RWPE1 (cell line): ENCODE measurements at regions not wholly inside any gene's neighbourhood (a gene's known extent, or its start where the extent isn't known, plus 50 kb on each side); places are given as distances from the start of the nearest gene placed in this dataset.

Experiments used
- CTCF ChIA-PET: fragments of 350-600 bp; sonication (Branson Sonifier 250); formaldehyde crosslinking; extraction: SDS; loops from one replicate; lab custom pipeline; 2021; lab: Yijun Ruan, JAX
- POLR2A ChIA-PET: fragments of 400-600 bp; formaldehyde crosslinking; extraction: SDS; loops from one replicate; lab custom pipeline; 2020; ENCODE audit warnings: antibody characterized with exemption; ENCODE audit not compliant: low non-redundant PET; lab: Yijun Ruan, JAX
- DNase-seq: peaks from one replicate; pipeline ENCODE4 v3.0.0; 2012; ENCODE audit warnings: low spot score
- H3K27ac ChIP-seq: fragments of 450-650 bp; 2 replicates; pipeline ENCODE4 v1.5.1; 2017
- TF ChIP-seq, protein P1 (sequence below): fragments of 450-650 bp; conservative IDR thresholded peaks from 2 replicates; pipeline ENCODE4 v1.5.1; 2017; ENCODE audit warnings: low read depth, mild to moderate bottlenecking

GRCh38 chr11:79686703-79687419, 246.0 kb upstream of the TENM4 start:
- ChIA-PET POLR2A (no interaction called here), CTCF (interaction anchor here (0.7 kb wide), 1 partner anchor 8 kb away, joined by 3 read pairs; no protein-coding TSS in a partner anchor)
- H3K27ac ChIP-seq: no peak overlapping the region
- no peak for DNase-seq
- TF ChIP-seq, protein P1, sequence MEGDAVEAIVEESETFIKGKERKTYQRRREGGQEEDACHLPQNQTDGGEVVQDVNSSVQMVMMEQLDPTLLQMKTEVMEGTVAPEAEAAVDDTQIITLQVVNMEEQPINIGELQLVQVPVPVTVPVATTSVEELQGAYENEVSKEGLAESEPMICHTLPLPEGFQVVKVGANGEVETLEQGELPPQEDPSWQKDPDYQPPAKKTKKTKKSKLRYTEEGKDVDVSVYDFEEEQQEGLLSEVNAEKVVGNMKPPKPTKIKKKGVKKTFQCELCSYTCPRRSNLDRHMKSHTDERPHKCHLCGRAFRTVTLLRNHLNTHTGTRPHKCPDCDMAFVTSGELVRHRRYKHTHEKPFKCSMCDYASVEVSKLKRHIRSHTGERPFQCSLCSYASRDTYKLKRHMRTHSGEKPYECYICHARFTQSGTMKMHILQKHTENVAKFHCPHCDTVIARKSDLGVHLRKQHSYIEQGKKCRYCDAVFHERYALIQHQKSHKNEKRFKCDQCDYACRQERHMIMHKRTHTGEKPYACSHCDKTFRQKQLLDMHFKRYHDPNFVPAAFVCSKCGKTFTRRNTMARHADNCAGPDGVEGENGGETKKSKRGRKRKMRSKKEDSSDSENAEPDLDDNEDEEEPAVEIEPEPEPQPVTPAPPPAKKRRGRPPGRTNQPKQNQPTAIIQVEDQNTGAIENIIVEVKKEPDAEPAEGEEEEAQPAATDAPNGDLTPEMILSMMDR: no peak

- DNase-seq: no peak
- ChIA-PET POLR2A (no interaction called here), CTCF (interaction anchor here (0.6 kb wide), 1 partner anchor 825 kb away, joined by 4 read pairs; no protein-coding TSS in a partner anchor)
- TF ChIP-seq, protein P1: no peak
- H3K27ac ChIP-seq: no peak overlapping the region
Observed at GRCh38 chr11:79683930-79684329, 243.1 kb upstream of the TENM4 start.

DNA sequence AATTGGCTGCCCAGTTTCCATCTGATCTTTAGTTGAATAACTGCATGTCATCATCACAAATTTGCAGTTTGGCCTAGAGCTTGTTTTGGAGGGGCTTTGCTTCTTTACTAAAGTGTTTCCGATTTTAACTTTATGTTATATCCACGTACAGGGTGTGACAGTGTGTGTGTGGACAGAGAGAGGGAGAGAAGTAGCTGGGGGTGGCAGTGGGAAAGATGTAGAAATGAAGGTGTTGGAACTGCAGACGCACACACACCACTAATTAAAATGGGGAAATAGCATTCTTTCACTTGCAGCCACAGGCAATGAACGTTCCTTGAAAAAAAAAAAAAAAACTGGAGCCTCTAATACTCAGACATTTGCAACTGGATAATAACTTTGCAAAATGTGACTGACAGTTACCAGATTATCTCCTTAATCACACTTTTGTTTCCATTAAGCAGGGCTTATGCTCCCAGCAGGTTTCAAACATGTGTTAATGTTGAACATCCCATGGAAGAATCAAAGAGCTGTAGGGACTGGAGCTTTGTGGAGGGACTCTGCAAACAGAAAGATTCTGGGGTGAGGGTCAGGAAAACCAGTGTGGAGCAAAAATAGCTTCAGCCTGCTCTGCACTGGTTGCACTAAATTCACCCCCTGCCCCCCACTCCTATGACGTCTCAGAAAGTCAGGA, 238.1 kb upstream of the TENM4 start:
- CTCF ChIA-PET: interaction anchor here (0.6 to 0.7 kb wide), 5 partner anchors 7 to 1525 kb away, joined by 3 to 4 read pairs (median 3); no protein-coding TSS in a partner anchor
- H3K27ac ChIP-seq: no peak overlapping the region
- POLR2A ChIA-PET: no interaction called here
- TF ChIP-seq, protein P1: no peak
- no peak for DNase-seq

- ChIA-PET POLR2A (no interaction called here), CTCF (no interaction called here)
- TF ChIP-seq, protein P1: no peak
- DNase-seq: no peak
- no peak overlapping the region for H3K27ac ChIP-seq
Observed at GRCh38 chr11:79676396-79676795, 235.6 kb upstream of the TENM4 start.

GRCh38 chr11:79675081-79675480, 234.3 kb upstream of the TENM4 start:
- POLR2A ChIA-PET: no interaction called here
- DNase-seq: no peak
- no peak overlapping the region for H3K27ac ChIP-seq
- TF ChIP-seq, protein P1: no peak
- CTCF ChIA-PET: interaction anchor here (0.6 to 0.7 kb wide), 2 partner anchors 11 to 1486 kb away, joined by 3 to 4 read pairs; no protein-coding TSS in a partner anchor

- DNase-seq: no peak
- POLR2A ChIA-PET: no interaction called here
- CTCF ChIA-PET: no interaction called here
- no peak overlapping the region for H3K27ac ChIP-seq
- TF ChIP-seq, protein P1: no peak
Observed at GRCh38 chr11:79672786-79673185, 232.0 kb upstream of the TENM4 start.
